BLaER1 treated with 17β-estradiol and CSF1 and Interleukin-3, amounts not matched to agents 10 nM and 100 nM (cell line): ENCODE measurements at regions not wholly inside any gene's neighbourhood (a gene's known extent, or its start where the extent isn't known, plus 50 kb on each side); places are given as distances from the start of the nearest gene placed in this dataset.
A peak's percentile ranks its signal among the peaks of the same experiment; 100 is the strongest.
"Not testable (repeated sequence)": the region's sequence is repeated elsewhere in the genome, so short reads cannot be mapped to it uniquely, and the experiment has no call there.

Experiments
- H3K27ac ChIP-seq, 11 experiments: shearing (Covaris generic); formaldehyde crosslinking; 2 replicates each; pipeline ENCODE4 v1.8.1; 2022
- H3K27me3 ChIP-seq, 11 experiments: shearing (Covaris generic); formaldehyde crosslinking; 2 replicates each; pipeline ENCODE4 v1.8.1; 2022
- H3K36me3 ChIP-seq, 11 experiments: shearing (Covaris generic); formaldehyde crosslinking; 2 replicates each; pipeline ENCODE4 v1.8.1; 2022
- H3K4me1 ChIP-seq, 10 experiments: shearing (Covaris generic); formaldehyde crosslinking; 2 replicates each; pipeline ENCODE4 v1.8.1; 2022
- H3K4me2 ChIP-seq, 11 experiments: shearing (Covaris generic); formaldehyde crosslinking; 2 replicates each; pipeline ENCODE4 v1.8.1; 2022
- H3K4me3 ChIP-seq, 10 experiments: shearing (Covaris generic); formaldehyde crosslinking; 2 replicates each; pipeline ENCODE4 v1.8.1; 2022
- H3K9ac ChIP-seq, 11 experiments: shearing (Covaris generic); formaldehyde crosslinking; 2 replicates each; pipeline ENCODE4 v1.8.1; 2022
- H3K9me3 ChIP-seq, 11 experiments: shearing (Covaris generic); formaldehyde crosslinking; replicated peaks in 1 of 11; 2 replicates each; pipeline ENCODE4 v1.8.1; 2022
- H4K20me1 ChIP-seq, 11 experiments: shearing (Covaris generic); formaldehyde crosslinking; 2 replicates each; pipeline ENCODE4 v1.8.1; 2022
- Cebpa-rat ChIP-seq, 11 experiments: shearing (Covaris generic); IDR thresholded peaks; 2 replicates each; pipeline ENCODE4 v1.8.1; 2022

DNA sequence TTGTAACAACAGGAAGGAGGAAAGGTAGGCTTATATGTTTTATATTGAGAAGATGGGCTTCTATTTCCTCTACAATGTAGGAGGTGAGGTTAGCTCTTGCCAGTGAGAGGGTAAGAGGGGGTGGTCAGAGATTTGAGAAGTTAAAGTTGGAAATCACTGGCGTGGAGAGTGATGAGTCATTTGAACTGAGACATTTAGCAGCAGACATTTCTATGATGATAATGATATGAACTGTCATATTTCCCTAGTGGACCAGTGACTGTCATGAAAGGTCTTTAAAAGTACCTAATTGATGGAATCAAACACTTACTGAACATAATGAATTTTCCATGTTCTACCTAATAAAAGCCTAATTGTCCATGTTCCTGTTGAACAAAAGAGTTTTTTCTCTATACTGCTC lies 126.1 kb downstream of the FAM161A start:
- Histone ChIP-seq H3K9me3 (peaks cover 13 to 32% (median 18%) of the 10 kb centered on the region in 11 experiments), H3K9ac (no peak overlapping the region), H3K4me2 (no peak overlapping the region), H3K27me3 (no peaks in the 10 kb centered on the region), H3K27ac (no peak overlapping the region), H3K4me1 (peaks cover 0 to 5% (median 0%) of the 10 kb centered on the region in 10 experiments; a peak in 1 of 20 replicates), H4K20me1 (no peaks in the 10 kb centered on the region), H3K4me3 (no peak overlapping the region), H3K36me3 (no peaks in the 10 kb centered on the region)
- no peak for TF ChIP-seq Cebpa-rat (IDR thresholded peaks at IDR 0.05)

DNA sequence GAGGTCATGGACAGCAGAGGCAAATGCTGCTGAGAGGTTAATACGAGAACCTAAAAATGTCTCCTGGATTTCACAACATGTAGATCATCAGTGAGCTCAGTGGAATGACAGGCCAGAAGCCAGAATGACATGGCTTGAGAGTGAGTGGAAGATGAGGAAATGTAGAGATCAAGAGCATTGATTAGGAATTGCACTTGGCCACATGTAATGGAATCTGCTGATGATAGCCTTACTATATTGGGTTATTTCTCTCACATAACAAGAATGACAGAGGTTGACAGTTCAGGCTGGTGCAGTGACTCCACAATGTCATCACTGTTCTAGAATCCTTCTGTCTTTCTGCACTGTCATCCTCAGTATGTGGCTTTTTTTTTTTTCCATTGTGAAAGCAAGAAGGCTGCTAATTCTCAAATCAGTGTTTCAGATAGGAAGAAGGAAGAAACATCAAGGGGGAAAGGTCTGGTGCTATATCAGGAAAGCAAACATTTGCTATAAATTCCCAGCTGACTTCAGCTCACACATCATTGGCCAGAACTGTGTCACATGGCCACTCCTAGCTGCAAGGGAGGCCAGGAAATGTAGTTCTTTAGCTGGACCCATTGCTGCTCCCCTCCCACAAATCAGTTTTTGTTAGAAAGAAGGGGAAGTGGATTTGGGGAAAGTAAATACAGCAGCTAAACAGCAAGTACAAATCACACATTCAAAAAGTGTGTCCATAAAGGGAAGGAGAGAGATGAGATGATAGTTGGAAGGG lies 127.2 kb downstream of the FAM161A start:
- Histone ChIP-seq H3K27ac (no peak overlapping the region), H3K9ac (no peak overlapping the region), H3K9me3 (peaks cover 13 to 32% (median 18%) of the 10 kb centered on the region in 11 experiments), H3K4me2 (no peak overlapping the region), H3K36me3 (no peaks in the 10 kb centered on the region), H4K20me1 (no peaks in the 10 kb centered on the region), H3K4me3 (no peak overlapping the region), H3K4me1 (peaks cover 0 to 5% (median 0%) of the 10 kb centered on the region in 10 experiments; a peak in 1 of 20 replicates), H3K27me3 (no peaks in the 10 kb centered on the region)
- TF ChIP-seq Cebpa-rat (IDR thresholded peaks at IDR 0.05), result peak in 1 of 11 experiments; percentile 13; a peak in 1 of 22 replicates

DNA sequence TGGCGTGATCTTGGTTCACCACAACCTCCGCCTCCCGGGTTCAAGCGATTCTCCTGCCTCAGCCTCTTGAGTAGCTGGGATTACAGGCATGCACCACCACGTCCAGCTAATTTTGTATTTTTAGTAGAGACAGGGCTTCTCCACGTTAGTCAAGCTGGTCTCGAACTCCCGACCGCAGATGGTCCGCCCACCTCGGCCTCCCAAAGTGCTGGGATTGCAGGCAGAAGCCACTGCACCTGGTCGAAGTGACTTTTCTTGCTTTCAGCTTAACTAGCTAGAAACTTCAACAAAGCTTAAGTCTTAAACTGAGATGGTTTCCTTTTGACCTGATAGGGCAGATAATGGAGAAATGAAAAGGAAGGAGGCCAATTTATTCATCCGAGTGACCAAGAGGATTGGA lies 130.5 kb downstream of the FAM161A start:
- H3K4me1 ChIP-seq, H3K9ac ChIP-seq, H4K20me1 ChIP-seq, H3K27ac ChIP-seq, H3K4me2 ChIP-seq, H3K36me3 ChIP-seq, H3K4me3 ChIP-seq, H3K27me3 ChIP-seq: not testable (repeated sequence)
- peaks cover 7 to 23% (median 15%) of the 10 kb centered on the region in 11 experiments for H3K9me3 ChIP-seq

DNA sequence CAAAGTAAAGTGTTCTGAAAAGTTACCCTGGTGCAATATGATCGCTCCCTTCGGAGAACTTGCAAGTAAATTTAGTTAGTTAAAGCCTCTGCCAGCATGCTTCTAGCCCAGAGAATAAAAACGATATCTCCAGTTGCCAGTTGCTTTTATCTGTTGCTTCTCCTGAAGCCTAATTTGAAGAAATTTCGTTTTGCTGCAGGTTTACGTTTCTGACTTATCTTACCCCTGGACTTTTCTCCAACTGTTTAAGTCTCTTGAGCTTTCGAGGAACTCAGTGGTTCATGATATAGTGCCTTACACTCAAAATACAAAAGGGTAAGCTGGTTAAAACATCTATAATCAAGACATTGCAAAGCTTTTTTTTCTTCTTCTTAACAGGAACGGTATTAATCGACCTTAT lies 131.1 kb downstream of the FAM161A start:
- Histone ChIP-seq H3K9ac (no peak overlapping the region), H3K9me3 (peaks cover 7 to 18% (median 14%) of the 10 kb centered on the region in 11 experiments), H3K4me2 (no peak overlapping the region), H4K20me1 (no peaks in the 10 kb centered on the region), H3K4me1 (peaks cover 0 to 4% (median 0%) of the 10 kb centered on the region in 10 experiments; a peak in 1 of 20 replicates), H3K27me3 (no peaks in the 10 kb centered on the region), H3K27ac (no peak overlapping the region), H3K36me3 (no peaks in the 10 kb centered on the region), H3K4me3 (no peak overlapping the region)
- no peak for TF ChIP-seq Cebpa-rat (IDR thresholded peaks at IDR 0.05)

DNA sequence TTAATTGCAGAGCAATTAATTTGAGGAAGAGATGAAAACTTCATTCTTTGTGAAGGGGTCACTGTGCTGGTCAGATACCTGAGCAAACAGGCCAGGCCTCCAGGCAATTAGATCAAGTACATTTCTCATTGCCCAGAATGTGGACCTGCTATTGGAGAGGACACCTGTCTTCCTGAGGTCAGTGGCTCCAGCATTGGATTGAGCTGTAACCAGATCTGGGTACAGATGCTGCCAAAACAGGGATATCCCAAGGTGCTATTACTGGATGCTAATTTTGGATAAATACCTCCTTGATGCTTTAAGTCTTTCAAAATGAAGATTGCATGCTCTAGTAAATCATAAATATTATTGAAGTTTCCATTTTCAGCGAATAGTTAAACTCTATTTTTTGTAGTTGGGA lies 131.5 kb downstream of the FAM161A start:
- H3K36me3 ChIP-seq, result no peaks in the 10 kb centered on the region
- H3K4me2 ChIP-seq, result no peak overlapping the region
- no peak overlapping the region for H3K9ac ChIP-seq
- no peak overlapping the region for H3K4me3 ChIP-seq
- H4K20me1 ChIP-seq, result no peaks in the 10 kb centered on the region
- peaks cover 7 to 14% (median 12%) of the 10 kb centered on the region in 11 experiments for H3K9me3 ChIP-seq
- TF ChIP-seq Cebpa-rat (IDR thresholded peaks at IDR 0.05), result no peak
- no peaks in the 10 kb centered on the region for H3K4me1 ChIP-seq
- no peaks in the 10 kb centered on the region for H3K27me3 ChIP-seq
- no peak overlapping the region for H3K27ac ChIP-seq

DNA sequence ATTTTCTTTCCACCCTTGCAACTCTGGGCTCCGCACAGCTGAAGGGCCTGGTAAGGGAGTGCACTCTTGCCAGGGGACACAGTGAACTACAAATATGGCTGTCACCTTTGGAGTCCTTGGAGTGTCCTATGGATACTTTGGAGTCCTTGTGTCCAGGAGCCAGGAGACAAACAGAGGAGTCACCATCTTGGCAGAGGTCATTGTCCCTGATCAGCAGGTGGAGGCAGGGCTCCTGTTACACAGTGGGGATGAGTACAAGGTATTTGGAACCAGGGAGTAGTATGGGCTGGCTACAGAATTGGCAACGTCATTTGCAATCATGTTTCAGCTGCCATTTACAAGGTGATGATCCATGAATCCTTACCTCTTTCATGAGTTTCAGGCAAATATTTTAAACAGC lies 132.5 kb downstream of the FAM161A start:
- no peaks in the 10 kb centered on the region for H3K36me3 ChIP-seq
- no peaks in the 10 kb centered on the region for H3K27me3 ChIP-seq
- H3K9me3 ChIP-seq, result peaks cover 0 to 6% (median 3%) of the 10 kb centered on the region in 11 experiments; a peak in 12 of 22 replicates
- no peak overlapping the region for H3K4me3 ChIP-seq
- H4K20me1 ChIP-seq, result no peaks in the 10 kb centered on the region
- no peak overlapping the region for H3K9ac ChIP-seq
- H3K4me2 ChIP-seq, result no peak overlapping the region
- no peak for TF ChIP-seq Cebpa-rat (IDR thresholded peaks at IDR 0.05)
- no peak overlapping the region for H3K27ac ChIP-seq
- H3K4me1 ChIP-seq, result no peaks in the 10 kb centered on the region

DNA sequence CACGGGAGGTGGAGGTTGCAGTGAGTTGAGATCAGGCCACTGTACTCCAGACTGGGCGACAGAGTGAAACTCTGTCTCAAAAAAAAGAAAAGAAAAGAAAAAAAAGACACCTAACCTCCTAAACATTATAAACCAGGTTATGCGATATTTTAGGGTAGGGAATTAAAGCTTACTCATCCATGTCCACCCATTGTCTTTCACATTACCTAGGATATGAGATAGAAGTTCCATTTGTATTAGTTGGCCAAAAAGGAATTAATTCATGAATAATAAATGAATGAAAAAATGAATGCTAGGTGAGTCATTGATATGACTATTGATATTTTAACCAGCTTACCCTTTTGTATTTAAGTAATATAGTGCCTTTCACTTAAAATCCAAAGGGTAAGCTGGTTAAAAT lies 132.9 kb downstream of the FAM161A start:
- H3K4me2 ChIP-seq, result no peak overlapping the region
- no peaks in the 10 kb centered on the region for H3K36me3 ChIP-seq
- no peak overlapping the region for H3K9ac ChIP-seq
- no peak for TF ChIP-seq Cebpa-rat (IDR thresholded peaks at IDR 0.05)
- no peaks in the 10 kb centered on the region for H3K4me1 ChIP-seq
- H3K9me3 ChIP-seq, result peaks cover 0 to under 1% (median 0%) of the 10 kb centered on the region in 11 experiments; a peak in 1 of 22 replicates
- no peaks in the 10 kb centered on the region for H3K27me3 ChIP-seq
- no peak overlapping the region for H3K4me3 ChIP-seq
- H3K27ac ChIP-seq, result no peak overlapping the region
- no peaks in the 10 kb centered on the region for H4K20me1 ChIP-seq

DNA sequence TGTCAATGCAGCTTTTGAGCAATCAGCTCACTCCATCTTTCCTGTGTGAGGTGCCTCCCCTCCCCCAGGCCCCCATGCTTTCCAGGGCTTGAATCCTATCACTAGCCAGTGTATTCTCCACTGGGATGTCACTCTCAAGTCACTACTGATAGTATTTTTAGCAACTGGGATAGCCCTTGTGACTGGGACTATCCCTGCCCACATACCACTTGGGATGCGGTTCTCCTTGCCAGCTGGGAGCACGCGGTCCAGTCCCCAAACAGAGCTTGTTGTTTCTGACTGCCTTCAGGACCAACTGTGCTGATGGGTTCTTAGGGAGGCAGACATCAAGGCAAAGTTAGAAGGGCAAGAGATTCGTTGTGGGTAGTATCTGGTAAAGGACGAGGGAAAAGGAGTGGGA lies 134.9 kb downstream of the FAM161A start:
- no peaks in the 10 kb centered on the region for H3K9me3 ChIP-seq
- no peak overlapping the region for H3K4me2 ChIP-seq
- H3K4me3 ChIP-seq, result no peak overlapping the region
- H3K36me3 ChIP-seq, result no peaks in the 10 kb centered on the region
- no peak overlapping the region for H3K27ac ChIP-seq
- H3K27me3 ChIP-seq, result no peaks in the 10 kb centered on the region
- no peak overlapping the region for H3K9ac ChIP-seq
- no peaks in the 10 kb centered on the region for H3K4me1 ChIP-seq
- H4K20me1 ChIP-seq, result no peaks in the 10 kb centered on the region
- no peak for TF ChIP-seq Cebpa-rat (IDR thresholded peaks at IDR 0.05)

DNA sequence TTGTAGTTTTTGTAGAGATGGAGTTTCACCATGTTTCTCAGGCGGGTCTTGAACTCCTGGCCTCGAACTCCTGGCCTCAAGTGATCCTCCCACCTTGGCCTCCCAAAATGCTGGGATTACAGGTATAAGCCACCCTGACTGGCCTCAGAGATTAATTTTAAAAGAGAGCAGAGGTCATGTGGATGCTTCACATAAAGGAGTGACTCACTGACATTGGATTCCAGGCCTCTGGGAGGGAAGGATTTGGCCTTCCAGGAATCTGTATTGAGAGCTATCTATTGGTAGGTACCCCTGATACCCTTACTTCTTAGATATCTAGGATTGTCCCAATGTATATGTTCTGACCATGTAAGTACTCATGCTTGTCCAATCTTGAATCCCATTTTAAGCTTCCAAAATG lies 138.4 kb downstream of the FAM161A start:
- H3K27me3 ChIP-seq, result no peaks in the 10 kb centered on the region
- no peak overlapping the region for H3K4me2 ChIP-seq
- no peak for TF ChIP-seq Cebpa-rat (IDR thresholded peaks at IDR 0.05)
- H3K9me3 ChIP-seq, result no peaks in the 10 kb centered on the region
- H3K4me1 ChIP-seq, result no peaks in the 10 kb centered on the region
- H3K9ac ChIP-seq, result no peak overlapping the region
- no peaks in the 10 kb centered on the region for H3K36me3 ChIP-seq
- no peak overlapping the region for H3K27ac ChIP-seq
- H4K20me1 ChIP-seq, result no peaks in the 10 kb centered on the region
- H3K4me3 ChIP-seq, result no peak overlapping the region

DNA sequence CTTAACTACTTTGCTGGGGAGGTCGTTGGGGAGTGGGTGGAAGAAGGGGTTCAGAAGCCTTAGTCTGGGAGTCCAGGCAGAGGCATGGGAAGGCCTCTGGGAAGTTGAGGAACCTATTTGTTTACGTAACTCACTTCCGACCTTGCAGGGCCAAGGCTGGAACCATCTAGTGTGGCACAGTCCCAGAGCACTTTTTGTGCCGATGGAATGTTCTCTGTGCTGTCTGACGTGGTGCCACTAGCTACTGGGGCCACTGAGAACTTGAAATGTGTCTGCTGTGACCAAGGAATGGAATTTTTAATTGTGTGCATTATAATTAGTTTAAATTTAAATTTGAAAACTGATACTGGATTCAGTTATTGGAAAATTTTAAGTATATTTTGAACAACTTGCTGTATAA lies 139.7 kb downstream of the FAM161A start:
- no peak for TF ChIP-seq Cebpa-rat (IDR thresholded peaks at IDR 0.05)
- Histone ChIP-seq H3K36me3 (no peaks in the 10 kb centered on the region), H3K9me3 (no peaks in the 10 kb centered on the region), H3K4me3 (no peak overlapping the region), H4K20me1 (no peaks in the 10 kb centered on the region), H3K27me3 (no peaks in the 10 kb centered on the region), H3K27ac (no peak overlapping the region), H3K4me1 (no peaks in the 10 kb centered on the region), H3K9ac (no peak overlapping the region), H3K4me2 (no peak overlapping the region)
